ENCODE measurements at regions not wholly inside any gene's neighbourhood (a gene's known extent, or its start where the extent isn't known, plus 50 kb on each side); places are given as distances from the start of the nearest gene placed in this dataset.

DNA sequence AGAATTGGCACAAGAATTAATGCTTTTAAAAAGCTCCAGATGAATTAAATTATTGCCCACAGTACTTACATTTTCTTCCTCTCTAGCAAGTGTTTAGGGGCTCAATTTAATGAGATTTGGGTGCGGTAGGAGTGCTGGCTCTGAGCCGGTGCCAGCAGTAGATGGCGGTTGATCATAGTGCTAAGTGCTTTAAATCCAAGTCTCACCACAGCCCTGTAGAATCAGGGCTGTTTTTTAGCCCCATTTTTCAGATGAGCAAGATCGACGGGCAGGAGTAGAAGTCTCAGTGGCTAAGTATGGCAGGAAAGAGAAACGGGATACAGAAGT, 136.9 kb upstream of the SALL4 start:
- ATAC-seq (no peak), FAIRE-seq (no peak)
- TF ChIP-seq, protein P1, sequence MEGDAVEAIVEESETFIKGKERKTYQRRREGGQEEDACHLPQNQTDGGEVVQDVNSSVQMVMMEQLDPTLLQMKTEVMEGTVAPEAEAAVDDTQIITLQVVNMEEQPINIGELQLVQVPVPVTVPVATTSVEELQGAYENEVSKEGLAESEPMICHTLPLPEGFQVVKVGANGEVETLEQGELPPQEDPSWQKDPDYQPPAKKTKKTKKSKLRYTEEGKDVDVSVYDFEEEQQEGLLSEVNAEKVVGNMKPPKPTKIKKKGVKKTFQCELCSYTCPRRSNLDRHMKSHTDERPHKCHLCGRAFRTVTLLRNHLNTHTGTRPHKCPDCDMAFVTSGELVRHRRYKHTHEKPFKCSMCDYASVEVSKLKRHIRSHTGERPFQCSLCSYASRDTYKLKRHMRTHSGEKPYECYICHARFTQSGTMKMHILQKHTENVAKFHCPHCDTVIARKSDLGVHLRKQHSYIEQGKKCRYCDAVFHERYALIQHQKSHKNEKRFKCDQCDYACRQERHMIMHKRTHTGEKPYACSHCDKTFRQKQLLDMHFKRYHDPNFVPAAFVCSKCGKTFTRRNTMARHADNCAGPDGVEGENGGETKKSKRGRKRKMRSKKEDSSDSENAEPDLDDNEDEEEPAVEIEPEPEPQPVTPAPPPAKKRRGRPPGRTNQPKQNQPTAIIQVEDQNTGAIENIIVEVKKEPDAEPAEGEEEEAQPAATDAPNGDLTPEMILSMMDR (IDR thresholded peaks at IDR 0.05) = no peak

DNA sequence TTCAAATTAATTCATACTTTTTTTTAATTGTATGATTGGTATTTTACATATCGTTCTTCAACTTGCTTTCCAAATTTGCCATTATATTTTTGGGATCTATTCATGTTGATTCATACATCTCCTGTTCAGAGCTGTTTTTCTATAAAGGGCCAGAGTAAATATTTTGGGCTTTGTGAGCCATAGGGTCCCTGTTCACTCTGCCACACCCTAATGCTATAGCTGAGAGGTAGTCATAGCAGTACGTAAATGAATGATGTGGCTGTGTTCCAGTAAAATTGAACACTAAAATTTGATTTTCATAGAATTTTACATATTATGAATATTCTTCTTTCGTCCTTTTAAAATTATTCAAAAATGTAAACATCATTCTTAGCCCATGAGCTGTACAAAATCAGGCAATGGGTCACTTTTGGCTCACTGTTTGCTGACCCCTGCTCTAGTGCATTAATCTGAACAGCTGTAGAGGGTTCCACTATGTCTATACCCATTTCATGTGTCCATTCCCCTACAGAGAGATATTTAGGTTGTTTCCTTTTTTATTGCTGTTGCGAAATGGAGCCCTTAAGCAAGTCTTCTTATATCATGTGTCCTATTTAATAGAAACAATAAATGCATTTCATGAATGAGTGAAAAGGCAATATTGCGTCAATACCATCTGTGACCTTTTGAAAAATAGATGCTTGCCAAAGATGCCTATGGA, 136.4 kb upstream of the SALL4 start:
- DNase-seq (no peak), FAIRE-seq (no peak), ATAC-seq (no peak)
- intact Hi-C loops (cut with DNase I) = no loop called here
- no peaks in the 10 kb centered on the region for H3K27me3 ChIP-seq
- H3K9me3 ChIP-seq = no peaks in the 10 kb centered on the region
- 84 to 88% methylated on average over 5 of the region's 5 CpGs for WGBS, 2 donors
- H3K4me1 ChIP-seq = no peaks in the 10 kb centered on the region
- no peaks in the 10 kb centered on the region for H3K36me3 ChIP-seq
- TF ChIP-seq, protein P1 (IDR thresholded peaks at IDR 0.05) = no peak
- no peak overlapping the region for H3K27ac ChIP-seq
- H3K4me3 ChIP-seq = no peak overlapping the region

More for the DNA sequence above, 136.9 kb upstream of the SALL4 start:
- Histone ChIP-seq H3K4me1 (no peaks in the 10 kb centered on the region), H3K4me3 (no peak overlapping the region), H3K36me3 (no peaks in the 10 kb centered on the region), H3K27ac (no peak overlapping the region), H3K27me3 (no peaks in the 10 kb centered on the region), H3K9me3 (no peaks in the 10 kb centered on the region)
- intact Hi-C loops (cut with DNase I) = no loop called here
- no peak for DNase-seq
- 90 to 91% methylated on average over 6 of the region's 6 CpGs for whole genome bisulfite sequencing, 2 donors

DNA sequence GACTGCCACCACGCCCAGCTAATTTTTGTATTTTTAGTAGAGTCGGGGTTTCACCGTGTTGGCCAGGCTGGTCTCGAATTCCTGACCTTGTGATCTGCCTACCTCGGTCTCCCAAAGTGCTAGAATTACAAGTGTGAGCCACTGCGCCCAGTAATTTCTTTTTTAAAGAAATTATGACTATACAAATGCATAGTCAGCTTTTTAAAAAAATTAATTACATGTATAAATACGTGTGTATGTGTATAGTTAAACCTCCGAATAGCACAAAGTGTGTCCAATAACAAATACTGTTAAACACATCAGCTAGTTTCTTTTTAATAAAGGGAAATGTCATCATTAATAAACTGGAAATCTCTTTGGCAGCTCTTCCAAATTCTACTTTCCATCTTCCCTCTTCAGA, 135.5 kb upstream of the SALL4 start:
- 82 to 90% methylated on average over 8 of the region's 8 CpGs for WGBS, 2 donors
- no peak for ATAC-seq

DNA sequence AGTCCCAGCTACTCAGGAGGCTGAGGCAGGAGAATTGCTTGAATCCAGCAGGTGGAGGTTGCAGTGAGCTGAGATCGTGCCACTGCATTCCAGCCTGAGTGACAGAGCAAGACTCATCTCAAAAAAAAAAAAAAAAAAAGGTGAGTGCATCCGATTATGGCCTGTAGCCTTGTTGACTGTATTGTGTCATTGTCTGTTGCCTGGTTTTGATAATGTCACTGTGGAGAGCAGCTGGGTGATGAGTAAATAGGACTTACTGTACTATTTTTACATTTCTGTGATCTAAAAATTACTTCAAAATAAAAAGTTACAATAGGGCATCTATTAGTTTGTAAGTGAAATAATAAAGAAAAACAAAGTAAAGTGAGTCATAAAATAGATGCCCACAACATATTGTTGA, 134.1 kb upstream of the SALL4 start:
- DNase-seq (no peak), FAIRE-seq (no peak), ATAC-seq (no peak)
- TF ChIP-seq, protein P1 (IDR thresholded peaks at IDR 0.05) = no peak
- H3K9me3 ChIP-seq = no peaks in the 10 kb centered on the region
- WGBS, 2 donors = 81 to 88% methylated on average over 2 of the region's 2 CpGs
- intact Hi-C loops (cut with DNase I) = no loop called here
- H3K27ac ChIP-seq = no peak overlapping the region
- no peaks in the 10 kb centered on the region for H3K27me3 ChIP-seq
- no peaks in the 10 kb centered on the region for H3K36me3 ChIP-seq
- H3K4me1 ChIP-seq = no peaks in the 10 kb centered on the region
- H3K4me3 ChIP-seq = no peak overlapping the region

More for the DNA sequence above, 135.5 kb upstream of the SALL4 start:
- Histone ChIP-seq H3K27ac (no peak overlapping the region), H3K9me3 (no peaks in the 10 kb centered on the region), H3K4me3 (no peak overlapping the region), H3K36me3 (no peaks in the 10 kb centered on the region), H3K4me1 (no peaks in the 10 kb centered on the region), H3K27me3 (no peaks in the 10 kb centered on the region)
- no peak for FAIRE-seq
- TF ChIP-seq, protein P1 (IDR thresholded peaks at IDR 0.05) = no peak
- DNase-seq = no peak
- intact Hi-C loops (cut with DNase I) = no loop called here

DNA sequence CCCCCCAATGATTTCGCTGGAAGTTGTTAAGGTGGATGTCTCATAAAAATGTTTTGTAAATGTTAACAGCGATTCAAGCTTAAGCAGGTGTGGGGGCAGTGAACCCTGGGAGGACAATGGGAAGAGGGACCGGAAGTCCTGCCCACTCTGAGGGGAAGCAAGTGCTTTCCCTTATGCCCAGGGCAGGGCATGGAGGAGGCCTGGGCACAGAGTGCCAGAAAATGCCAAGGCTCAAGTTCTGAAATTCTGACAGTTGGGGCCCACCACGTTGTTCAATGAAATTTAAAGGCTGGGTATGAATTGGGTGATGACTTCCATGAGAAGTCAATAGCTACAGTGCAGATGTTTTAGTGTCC, 132.7 kb upstream of the SALL4 start:
- intact Hi-C loops (cut with DNase I) = no loop called here
- Histone ChIP-seq H3K27ac (no peak overlapping the region), H3K9me3 (no peaks in the 10 kb centered on the region), H3K4me1 (no peaks in the 10 kb centered on the region), H3K4me3 (no peak overlapping the region), H3K36me3 (no peaks in the 10 kb centered on the region), H3K27me3 (no peaks in the 10 kb centered on the region)
- FAIRE-seq (no peak), DNase-seq (no peak), ATAC-seq (no peak)
- WGBS, 2 donors = 67% methylated on average over 4 of the region's 4 CpGs
- TF ChIP-seq, protein P1 (IDR thresholded peaks at IDR 0.05) = no peak
